Uterus (tissue), 2 donors: ENCODE measurements at regions not wholly inside any gene's neighbourhood (a gene's known extent, or its start where the extent isn't known, plus 50 kb on each side); places are given as distances from the start of the nearest gene placed in this dataset.
"Not testable (repeated sequence)": the region's sequence is repeated elsewhere in the genome, so short reads cannot be mapped to it uniquely, and the experiment has no call there.

Experiments used
- CTCF ChIP-seq, 4 experiments: fragments of 200-600 bp in 2 of 4; fragments of 450-650 bp in 2 of 4; sonication (generic) in 2 of 4; IDR thresholded peaks; one replicate each; pipeline ENCODE4 v1.5.1; 2016 to 2019; ENCODE audit warnings: antibody characterized with exemption in 4 of 4, mild to moderate bottlenecking in 2 of 4, moderate library complexity in 1 of 4
- POLR2A ChIP-seq, 2 donors: fragments of 450-650 bp; IDR thresholded peaks; one replicate each; pipeline ENCODE4 v1.6.1; 2016; ENCODE audit warnings: antibody characterized with exemption in 2 of 2, mild to moderate bottlenecking in 1 of 2, moderate library complexity in 1 of 2

GRCh38 chr2:91686046-91686445, 2994.6 kb downstream of the RPIA start:
- TF ChIP-seq POLR2A, CTCF (IDR thresholded peaks at IDR 0.05): not testable (repeated sequence)
